Ovary (tissue), 3 donors: ENCODE measurements at regions not wholly inside any gene's neighbourhood (a gene's known extent, or its start where the extent isn't known, plus 50 kb on each side); places are given as distances from the start of the nearest gene placed in this dataset.

Source experiments
- CTCF ChIP-seq, 3 donors: fragments of 450-650 bp in 2 of 3; fragments of 200-600 bp in 1 of 3; IDR thresholded peaks; one replicate each; pipeline versions ENCODE4 v1.5.1 to v1.8.0; 2016 to 2022; ENCODE audit warnings: antibody characterized with exemption in 3 of 3, mild to moderate bottlenecking in 1 of 3
- EP300 ChIP-seq: sonication (generic); formaldehyde crosslinking; IDR thresholded peaks from one replicate; pipeline ENCODE4 v1.6.1; 2017; ENCODE audit warnings: antibody characterized with exemption
- POLR2A ChIP-seq: fragments of 450-650 bp; IDR thresholded peaks from one replicate; pipeline ENCODE4 v1.6.1; 2017; ENCODE audit warnings: antibody characterized with exemption, mild to moderate bottlenecking, moderate library complexity
- donor health status: DM: no; HTN: no; CAD: no.

GRCh38 chr12:71069311-71069710 is 88.5 kb downstream of the TSPAN8 start:
- no peak for TF ChIP-seq CTCF (IDR thresholded peaks at IDR 0.05)
- TF ChIP-seq POLR2A = no peak
- TF ChIP-seq EP300 = no peak
